GM12878 (cell line): ENCODE measurements at regions not wholly inside any gene's neighbourhood (a gene's known extent, or its start where the extent isn't known, plus 50 kb on each side); places are given as distances from the start of the nearest gene placed in this dataset.

Source experiments
- ATAC-seq: fragments of 200-7000 bp; cut with Tn5 transposase; 3 replicates; pipeline ENCODE4 v1.9.1; 2020; ENCODE audit warnings: mild to moderate bottlenecking, moderate library complexity
- BruUV-seq: library from RNA; stranded (reverse); fragments of 400-500 nt; replicated peaks from 2 replicates; lab custom pipeline; 2021; lab: Mats Ljungman, UMichigan
- CTCF ChIA-PET: fragments of 300-600 bp; sonication (Branson Sonifier 250); formaldehyde crosslinking; extraction: SDS; loops from one replicate; lab custom pipeline; 2021; ENCODE audit warnings: inconsistent platforms; lab: Yijun Ruan, JAX
- POLR2A ChIA-PET: fragments of 350-600 bp; formaldehyde crosslinking; extraction: SDS; loops from one replicate; lab custom pipeline; 2021; ENCODE audit warnings: inconsistent platforms; lab: Charles Lee
- RAD21 ChIA-PET: fragments of 300-600 bp; sonication (Branson Sonifier 250); formaldehyde crosslinking; loops from one replicate; lab custom pipeline; 2023; ENCODE audit warnings: antibody characterized with exemption; ENCODE audit not compliant: unreplicated experiment; lab: Charles Lee
- SMC1A ChIA-PET: fragments of 300-600 bp; sonication (Branson Sonifier 250); formaldehyde crosslinking; loops from one replicate; lab custom pipeline; 2023; ENCODE audit not compliant: unreplicated experiment, uncharacterized antibody; lab: Charles Lee
- DNase-seq: peaks from one replicate; pipeline ENCODE4 v3.0.0-alpha.2; 2011; ENCODE audit warnings: low read depth, low spot score
- FAIRE-seq: peaks from 3 replicates; lab custom pipeline; 2011; peaks lifted over from hg19 to GRCh38; lab: Jason Lieb, UNC
- H2AFZ ChIP-seq: 2 replicates; pipeline ENCODE4 v1.6.0; 2011; ENCODE audit warnings: low read depth, low read length, control low read depth; ENCODE audit not compliant: control insufficient read depth
- H3K27ac ChIP-seq: 2 replicates; pipeline ENCODE4 v1.5.1; 2011; ENCODE audit warnings: control low read depth; ENCODE audit not compliant: control insufficient read depth, insufficient read depth
- H3K27me3 ChIP-seq, 2 experiments: replicated peaks in 1 of 2; 2 replicates each; pipeline versions ENCODE4 v1.6.0 to v1.6.1; 2011; ENCODE audit warnings: low read length in 1 of 2; ENCODE audit not compliant: control insufficient read depth in 2 of 2, insufficient read depth in 2 of 2
- H3K36me3 ChIP-seq, 2 experiments: 2 replicates each; pipeline ENCODE4 v1.5.1; 2011; ENCODE audit warnings: low read length in 1 of 2; ENCODE audit not compliant: control insufficient read depth in 2 of 2, insufficient read depth in 2 of 2
- H3K4me1 ChIP-seq: 2 replicates; pipeline ENCODE4 v1.6.1; 2011; ENCODE audit warnings: mild to moderate bottlenecking, low read length, moderate library complexity, mixed read lengths; ENCODE audit not compliant: control insufficient read depth, insufficient read depth
- H3K4me2 ChIP-seq: 2 replicates; pipeline ENCODE4 v1.6.0; 2011; ENCODE audit warnings: control low read depth; ENCODE audit not compliant: control insufficient read depth, insufficient read depth
- H3K4me3 ChIP-seq: fragments of 200-600 bp; sonication (generic); 2 replicates; pipeline ENCODE4 v1.5.1; 2016
- H3K79me2 ChIP-seq: 2 replicates; pipeline ENCODE4 v1.6.0; 2011; ENCODE audit warnings: low read length; ENCODE audit not compliant: control insufficient read depth, insufficient read depth
- H3K9ac ChIP-seq: 2 replicates; pipeline ENCODE4 v1.8.0; 2011; ENCODE audit warnings: low read length, control low read depth, mixed read lengths; ENCODE audit not compliant: control insufficient read depth, insufficient read depth
- H3K9me3 ChIP-seq: replicated peaks from 3 replicates; pipeline ENCODE4 v1.5.1; 2011; ENCODE audit warnings: mild to moderate bottlenecking, low read length; ENCODE audit not compliant: control insufficient read depth, insufficient read depth
- H4K20me1 ChIP-seq: 2 replicates; pipeline ENCODE4 v1.6.0; 2011; ENCODE audit not compliant: control insufficient read depth, insufficient read depth
- CUX1 ChIP-seq: IDR thresholded peaks from 2 replicates; pipeline ENCODE4 v1.6.1; 2012; ENCODE audit warnings: improper control_type of control experiment, low read depth, low read length; ENCODE audit not compliant: insufficient replicate concordance
- E2F4 ChIP-seq: IDR thresholded peaks from 2 replicates; pipeline ENCODE4 v1.6.1; 2012; ENCODE audit warnings: low read depth, low read length, improper control_type of control experiment
- EZH2 ChIP-seq: IDR thresholded peaks from 2 replicates; pipeline ENCODE4 v1.6.1; 2012; ENCODE audit warnings: low read depth, mild to moderate bottlenecking, control low read depth, inconsistent platforms, low read length, borderline replicate concordance; ENCODE audit not compliant: control insufficient read depth
- HDAC6 ChIP-seq: fragments of 200-600 bp; sonication (generic); IDR thresholded peaks from one replicate; pipeline ENCODE4 v1.8.0; 2017; ENCODE audit warnings: antibody characterized with exemption; ENCODE audit not compliant: unreplicated experiment
- RFX5 ChIP-seq: IDR thresholded peaks from 2 replicates; pipeline ENCODE4 v1.6.1; 2011; ENCODE audit warnings: low read depth, low read length, improper control_type of control experiment
- SP1 ChIP-seq: IDR thresholded peaks from one replicate; pipeline ENCODE4 v1.6.1; 2011; ENCODE audit warnings: low read depth, low read length
- SPI1 ChIP-seq: IDR thresholded peaks from 2 replicates; pipeline ENCODE4 v1.6.1; 2011; ENCODE audit warnings: low read depth, mild to moderate bottlenecking, low read length, moderate library complexity, borderline replicate concordance; ENCODE audit not compliant: insufficient read depth
- TCF3 ChIP-seq: IDR thresholded peaks from 2 replicates; pipeline ENCODE4 v1.6.1; 2012; ENCODE audit warnings: low read depth, mild to moderate bottlenecking, low read length, borderline replicate concordance; ENCODE audit not compliant: insufficient read depth
- ZBTB11 ChIP-seq: fragments of 450-650 bp; formaldehyde crosslinking; IDR thresholded peaks from 2 replicates; pipeline ENCODE4 v1.5.0; 2022; ENCODE audit warnings: mild to moderate bottlenecking, missing genetic modification characterization
- WGBS: methylation state at CpG from one replicate; pipeline ENCODE4 v1.1.6; 2016; ENCODE audit warnings: low lambda C conversion rate; ENCODE audit not compliant: insufficient replicate concordance, insufficient coverage; ENCODE audit errors: missing lambda C conversion rate; 5-methylcytosine and 5-hydroxymethylcytosine counted together
- in situ Hi-C: fragments of 300-500 bp; cut with MboI; formaldehyde crosslinking; loops from 9 replicates; pipeline ENCODE4 v1.14.3; 2018; ENCODE audit warnings: mixed read lengths
- intact Hi-C: fragments of 100-400 bp; cut with micrococcal nuclease; formaldehyde crosslinking; loops from one replicate; pipeline ENCODE4 v1.14.2; 2022; ENCODE audit not compliant: unreplicated experiment
- TF ChIP-seq, protein P1 (sequence below): fragments of 450-650 bp; IDR thresholded peaks from 2 replicates; pipeline ENCODE4 v1.6.1; 2016; ENCODE audit warnings: mild to moderate bottlenecking, moderate library complexity, borderline replicate concordance

GRCh38 chr7:133470-133869, 58.9 kb upstream of the FAM20C start:
- H3K79me2 ChIP-seq: no peaks in the 10 kb centered on the region
- DNase-seq (no peak), FAIRE-seq (no peak), ATAC-seq (no peak)
- H3K27me3 ChIP-seq: no peaks in the 10 kb centered on the region
- intact Hi-C loops: no loop called here
- in situ Hi-C loops: no loop called here
- H3K4me2 ChIP-seq: no peak overlapping the region
- no peak overlapping the region for H3K9ac ChIP-seq
- H2AFZ ChIP-seq: no peak overlapping the region
- H3K9me3 ChIP-seq: no peaks in the 10 kb centered on the region
- no peaks in the 10 kb centered on the region for H3K36me3 ChIP-seq
- no peaks in the 10 kb centered on the region for H3K4me1 ChIP-seq
- POLR2A ChIA-PET: no interaction called here
- WGBS: 36% methylated on average over 7 of the region's 11 CpGs
- H3K4me3 ChIP-seq: no peak overlapping the region
- RAD21 ChIA-PET: no interaction called here
- SMC1A ChIA-PET: no interaction called here
- H4K20me1 ChIP-seq: no peaks in the 10 kb centered on the region
- CTCF ChIA-PET: no interaction called here
- BruUV-seq: no TSS peak
- H3K27ac ChIP-seq: no peak overlapping the region
- TF ChIP-seq CUX1 (no peak), TCF3 (no peak), RFX5 (no peak), ZBTB11 (CRISPR knock-in tag) (no peak), SPI1 (no peak), SP1 (no peak), HDAC6 (no peak), EZH2 (no peak), E2F4 (no peak)
- TF ChIP-seq, protein P1, sequence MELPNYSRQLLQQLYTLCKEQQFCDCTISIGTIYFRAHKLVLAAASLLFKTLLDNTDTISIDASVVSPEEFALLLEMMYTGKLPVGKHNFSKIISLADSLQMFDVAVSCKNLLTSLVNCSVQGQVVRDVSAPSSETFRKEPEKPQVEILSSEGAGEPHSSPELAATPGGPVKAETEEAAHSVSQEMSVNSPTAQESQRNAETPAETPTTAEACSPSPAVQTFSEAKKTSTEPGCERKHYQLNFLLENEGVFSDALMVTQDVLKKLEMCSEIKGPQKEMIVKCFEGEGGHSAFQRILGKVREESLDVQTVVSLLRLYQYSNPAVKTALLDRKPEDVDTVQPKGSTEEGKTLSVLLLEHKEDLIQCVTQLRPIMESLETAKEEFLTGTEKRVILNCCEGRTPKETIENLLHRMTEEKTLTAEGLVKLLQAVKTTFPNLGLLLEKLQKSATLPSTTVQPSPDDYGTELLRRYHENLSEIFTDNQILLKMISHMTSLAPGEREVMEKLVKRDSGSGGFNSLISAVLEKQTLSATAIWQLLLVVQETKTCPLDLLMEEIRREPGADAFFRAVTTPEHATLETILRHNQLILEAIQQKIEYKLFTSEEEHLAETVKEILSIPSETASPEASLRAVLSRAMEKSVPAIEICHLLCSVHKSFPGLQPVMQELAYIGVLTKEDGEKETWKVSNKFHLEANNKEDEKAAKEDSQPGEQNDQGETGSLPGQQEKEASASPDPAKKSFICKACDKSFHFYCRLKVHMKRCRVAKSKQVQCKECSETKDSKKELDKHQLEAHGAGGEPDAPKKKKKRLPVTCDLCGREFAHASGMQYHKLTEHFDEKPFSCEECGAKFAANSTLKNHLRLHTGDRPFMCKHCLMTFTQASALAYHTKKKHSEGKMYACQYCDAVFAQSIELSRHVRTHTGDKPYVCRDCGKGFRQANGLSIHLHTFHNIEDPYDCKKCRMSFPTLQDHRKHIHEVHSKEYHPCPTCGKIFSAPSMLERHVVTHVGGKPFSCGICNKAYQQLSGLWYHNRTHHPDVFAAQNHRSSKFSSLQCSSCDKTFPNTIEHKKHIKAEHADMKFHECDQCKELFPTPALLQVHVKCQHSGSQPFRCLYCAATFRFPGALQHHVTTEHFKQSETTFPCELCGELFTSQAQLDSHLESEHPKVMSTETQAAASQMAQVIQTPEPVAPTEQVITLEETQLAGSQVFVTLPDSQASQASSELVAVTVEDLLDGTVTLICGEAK: no peak
